OCI-LY3 (cell line): ENCODE measurements at regions not wholly inside any gene's neighbourhood (a gene's known extent, or its start where the extent isn't known, plus 50 kb on each side); places are given as distances from the start of the nearest gene placed in this dataset.
"Not testable (repeated sequence)": the region's sequence is repeated elsewhere in the genome, so short reads cannot be mapped to it uniquely, and the experiment has no call there.

Experiments used
- H2AFZ ChIP-seq: fragments of 200-600, 300-600 bp; shearing (Covaris generic); 2 replicates; pipeline ENCODE4 v1.6.0; 2014; ENCODE audit warnings: antibody characterized with exemption, low read depth, low read length
- H3K27ac ChIP-seq: fragments of 200-600, 300-600 bp; sonication (generic); 2 replicates; pipeline ENCODE4 v1.5.1; 2014; ENCODE audit warnings: mild to moderate bottlenecking, low read length, moderate library complexity, mixed read lengths
- H3K27me3 ChIP-seq: fragments of 200-600, 300-600 bp; sonication (generic); 2 replicates; pipeline ENCODE4 v1.6.1; 2014; ENCODE audit warnings: low read depth, low read length, mixed read lengths
- H3K36me3 ChIP-seq: fragments of 200-600, 300-600 bp; sonication (generic); replicated peaks from 2 replicates; pipeline ENCODE3; 2014; ENCODE audit warnings: low read depth, low read length, mixed read lengths
- H3K4me1 ChIP-seq: fragments of 300-600, 200-600 bp; sonication (generic); 2 replicates; pipeline ENCODE4 v1.6.1; 2014; ENCODE audit warnings: low read length, mixed read lengths
- H3K4me2 ChIP-seq: fragments of 200-600, 300-600 bp; sonication (generic); 2 replicates; pipeline ENCODE4 v1.6.1; 2014; ENCODE audit warnings: low read length, mixed read lengths
- H3K4me3 ChIP-seq: fragments of 300-600, 200-600 bp; sonication (generic); 2 replicates; pipeline ENCODE4 v1.5.1; 2014; ENCODE audit warnings: antibody characterized with exemption, mild to moderate bottlenecking, low read length, moderate library complexity
- H3K79me2 ChIP-seq: fragments of 300-600, 200-600 bp; shearing (Covaris generic); 2 replicates; pipeline ENCODE4 v1.6.1; 2014; ENCODE audit warnings: mild to moderate bottlenecking, low read length, mixed read lengths
- H3K9ac ChIP-seq: fragments of 300-600, 200-600 bp; shearing (Covaris generic); 2 replicates; pipeline ENCODE4 v1.6.0; 2014; ENCODE audit warnings: mild to moderate bottlenecking, low read length, moderate library complexity
- H3K9me3 ChIP-seq: fragments of 200-600, 300-600 bp; shearing (Covaris generic); 2 replicates; pipeline ENCODE4 v1.6.1; 2014; ENCODE audit warnings: low read length, mixed read lengths; ENCODE audit not compliant: insufficient read depth
- H4K20me1 ChIP-seq: fragments of 200-600, 300-600 bp; sonication (generic); 2 replicates; pipeline ENCODE4 v1.6.1; 2016; ENCODE audit warnings: low read length, mixed read lengths; ENCODE audit not compliant: insufficient read depth

GRCh38 chrX:90485406-90485805, 563.7 kb downstream of the TGIF2LX start:
- H2AFZ ChIP-seq, H3K4me3 ChIP-seq, H3K36me3 ChIP-seq, H3K9ac ChIP-seq, H3K9me3 ChIP-seq, H3K27me3 ChIP-seq, H4K20me1 ChIP-seq, H3K27ac ChIP-seq, H3K79me2 ChIP-seq, H3K4me2 ChIP-seq, H3K4me1 ChIP-seq: not testable (repeated sequence)

GRCh38 chrX:90521284-90521683, 599.6 kb downstream of the TGIF2LX start:
- H3K9ac ChIP-seq, H3K4me2 ChIP-seq, H3K27ac ChIP-seq, H3K79me2 ChIP-seq, H2AFZ ChIP-seq, H3K9me3 ChIP-seq, H3K4me3 ChIP-seq, H3K36me3 ChIP-seq, H3K4me1 ChIP-seq, H4K20me1 ChIP-seq, H3K27me3 ChIP-seq: not testable (repeated sequence)

- H3K36me3 ChIP-seq, H3K9me3 ChIP-seq, H2AFZ ChIP-seq, H4K20me1 ChIP-seq, H3K9ac ChIP-seq, H3K27ac ChIP-seq, H3K4me1 ChIP-seq, H3K4me2 ChIP-seq, H3K27me3 ChIP-seq, H3K79me2 ChIP-seq, H3K4me3 ChIP-seq: not testable (repeated sequence)
Measured at GRCh38 chrX:90524383-90524968, 602.8 kb downstream of the TGIF2LX start.
